K562 (cell line): ENCODE measurements at regions not wholly inside any gene's neighbourhood (a gene's known extent, or its start where the extent isn't known, plus 50 kb on each side); places are given as distances from the start of the nearest gene placed in this dataset.

ENCODE experiments used
- BRD4 ChIP-seq: fragments of 200-600 bp; sonication (generic); IDR thresholded peaks from 2 replicates; pipeline ENCODE4 v1.6.1; 2017; ENCODE audit warnings: inconsistent platforms
- ETV6 ChIP-seq, 3 experiments: fragments of 150-350 bp in 1 of 3; sonication (generic) in 1 of 3; formaldehyde crosslinking in 1 of 3; IDR thresholded peaks; 2 replicates each; pipeline versions ENCODE4 v1.6.1 to v1.8.0; 2014 to 2022; ENCODE audit warnings: borderline replicate concordance in 2 of 3, low read depth in 2 of 3, antibody characterized with exemption in 1 of 3, low read length in 1 of 3, mild to moderate bottlenecking in 1 of 3, missing genetic modification reagents in 1 of 3
- HDAC2 ChIP-seq: fragments of 450-650 bp; IDR thresholded peaks from 2 replicates; pipeline ENCODE4 v1.6.1; 2016; ENCODE audit warnings: mild to moderate bottlenecking
- JUND ChIP-seq, 2 experiments: IDR thresholded peaks; 2 replicates in 1 of 2; 3 replicates in 1 of 2; pipeline ENCODE4 v1.6.1; 2011; ENCODE audit warnings: borderline replicate concordance in 2 of 2, low read depth in 2 of 2, low read length in 2 of 2, improper control_type of control experiment in 1 of 2, missing biosample characterization in 1 of 2, missing genetic modification characterization in 1 of 2, missing genetic modification reagents in 1 of 2
- MYC ChIP-seq, 2 experiments: fragments of 250-450 bp in 1 of 2; sonication (Bioruptor Pico) in 1 of 2; IDR thresholded peaks; 2 replicates each; pipeline versions ENCODE4 v1.5.1 to v1.6.1; 2012 to 2021; ENCODE audit warnings: low read depth in 2 of 2, borderline replicate concordance in 1 of 2, improper control_type of control experiment in 1 of 2, low read length in 1 of 2, mild to moderate bottlenecking in 1 of 2, moderate library complexity in 1 of 2
- POLR2A ChIP-seq: fragments of 450-650 bp; conservative IDR thresholded peaks from 2 replicates; pipeline ENCODE4 v1.6.1; 2016
- RBM25 ChIP-seq: fragments of 200-400 bp; formaldehyde crosslinking; IDR thresholded peaks from 2 replicates; pipeline ENCODE4 v1.6.1; 2018; ENCODE audit warnings: low read length, low read depth, moderate library complexity; ENCODE audit not compliant: severe bottlenecking
- STAT5B ChIP-seq: fragments of 250-450 bp; sonication (Bioruptor Pico); IDR thresholded peaks from 2 replicates; pipeline ENCODE4 v1.8.0; 2021; ENCODE audit warnings: mild to moderate bottlenecking, inconsistent platforms
- TBL1XR1 ChIP-seq, 2 experiments: IDR thresholded peaks; 2 replicates each; pipeline ENCODE4 v1.6.1; 2012; ENCODE audit warnings: improper control_type of control experiment in 2 of 2, low read length in 2 of 2, mild to moderate bottlenecking in 1 of 2
- YY1 ChIP-seq, 3 experiments: IDR thresholded peaks; 2 replicates each; pipeline ENCODE4 v1.6.1; 2011; ENCODE audit warnings: low read length in 2 of 3, mild to moderate bottlenecking in 2 of 3, moderate library complexity in 2 of 3, borderline replicate concordance in 1 of 3, control low read depth in 1 of 3, low read depth in 1 of 3; ENCODE audit not compliant: insufficient read depth in 3 of 3, insufficient replicate concordance in 2 of 3, control insufficient read depth in 1 of 3, insufficient read length in 1 of 3; ENCODE audit errors: extremely low read depth in 1 of 3
- TF ChIP-seq, protein P1 (sequence below): sonication (generic); formaldehyde crosslinking; IDR thresholded peaks from 2 replicates; pipeline ENCODE4 v1.8.1; 2023; ENCODE audit warnings: mild to moderate bottlenecking, missing genetic modification reagents
- TF ChIP-seq, protein P2 (sequence below), 3 experiments: IDR thresholded peaks in 2 of 3; conservative IDR thresholded peaks in 1 of 3; 2 replicates each; pipeline ENCODE4 v1.5.1; 2011 to 2012; ENCODE audit warnings: low read length in 3 of 3, mild to moderate bottlenecking in 3 of 3, control low read depth in 2 of 3, improper control_type of control experiment in 1 of 3, inconsistent platforms in 1 of 3, low read depth in 1 of 3, mixed read lengths in 1 of 3, moderate library complexity in 1 of 3; ENCODE audit not compliant: insufficient read depth in 2 of 3

DNA sequence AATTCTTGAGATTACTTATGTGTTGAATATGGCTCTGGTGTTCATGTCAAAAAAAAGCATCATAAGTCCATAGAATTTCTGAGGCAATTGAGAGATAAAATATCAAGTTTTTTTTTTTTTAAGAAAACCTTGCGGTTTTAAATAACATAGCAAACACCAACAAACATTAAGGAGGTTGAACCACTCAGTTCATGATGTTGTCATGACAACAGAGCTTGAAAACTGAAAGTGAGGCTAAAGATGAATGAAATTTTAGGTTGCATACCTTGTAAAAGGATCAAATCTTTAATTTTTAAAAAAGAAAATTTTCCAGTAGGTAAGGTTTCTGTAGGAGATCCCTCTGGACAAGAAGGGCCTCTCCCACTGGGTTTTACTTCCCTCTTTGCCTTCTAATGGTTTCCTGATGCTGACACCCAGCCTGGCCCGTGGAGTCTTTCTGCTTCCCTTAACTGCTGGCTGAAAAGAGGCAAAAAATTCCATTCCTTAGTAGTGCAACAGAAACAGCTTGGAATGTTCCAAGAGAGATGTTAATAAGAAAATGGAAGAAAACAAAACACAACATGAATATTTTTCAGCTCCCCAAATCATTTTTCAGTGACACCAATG is 60.0 kb upstream of the FER start:
- TF ChIP-seq, protein P1, sequence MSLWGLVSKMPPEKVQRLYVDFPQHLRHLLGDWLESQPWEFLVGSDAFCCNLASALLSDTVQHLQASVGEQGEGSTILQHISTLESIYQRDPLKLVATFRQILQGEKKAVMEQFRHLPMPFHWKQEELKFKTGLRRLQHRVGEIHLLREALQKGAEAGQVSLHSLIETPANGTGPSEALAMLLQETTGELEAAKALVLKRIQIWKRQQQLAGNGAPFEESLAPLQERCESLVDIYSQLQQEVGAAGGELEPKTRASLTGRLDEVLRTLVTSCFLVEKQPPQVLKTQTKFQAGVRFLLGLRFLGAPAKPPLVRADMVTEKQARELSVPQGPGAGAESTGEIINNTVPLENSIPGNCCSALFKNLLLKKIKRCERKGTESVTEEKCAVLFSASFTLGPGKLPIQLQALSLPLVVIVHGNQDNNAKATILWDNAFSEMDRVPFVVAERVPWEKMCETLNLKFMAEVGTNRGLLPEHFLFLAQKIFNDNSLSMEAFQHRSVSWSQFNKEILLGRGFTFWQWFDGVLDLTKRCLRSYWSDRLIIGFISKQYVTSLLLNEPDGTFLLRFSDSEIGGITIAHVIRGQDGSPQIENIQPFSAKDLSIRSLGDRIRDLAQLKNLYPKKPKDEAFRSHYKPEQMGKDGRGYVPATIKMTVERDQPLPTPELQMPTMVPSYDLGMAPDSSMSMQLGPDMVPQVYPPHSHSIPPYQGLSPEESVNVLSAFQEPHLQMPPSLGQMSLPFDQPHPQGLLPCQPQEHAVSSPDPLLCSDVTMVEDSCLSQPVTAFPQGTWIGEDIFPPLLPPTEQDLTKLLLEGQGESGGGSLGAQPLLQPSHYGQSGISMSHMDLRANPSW (CRISPR knock-in tag) = no peak
- TF ChIP-seq YY1 (IDR thresholded peaks at IDR 0.05; ENCODE audit: borderline replicate concordance in 1 of 3, control insufficient read depth in 1 of 3, extremely low read depth in 1 of 3, insufficient read depth in 3 of 3, insufficient read length in 1 of 3, insufficient replicate concordance in 2 of 3, low read depth in 1 of 3, low read length in 2 of 3) (no peak), POLR2A (no peak), HDAC2 (no peak), ETV6 (IDR thresholded peaks at IDR 0.05; ENCODE audit: borderline replicate concordance in 1 of 2, low read depth in 2 of 2, low read length in 1 of 2) (no peak), ETV6 (CRISPR knock-in tag; IDR thresholded peaks at IDR 0.05; ENCODE audit: borderline replicate concordance) (no peak), BRD4 (no peak), STAT5B (CRISPR knock-in tag) (no peak), MYC (IDR thresholded peaks at IDR 0.05; ENCODE audit: low read depth, low read length) (no peak), MYC (CRISPR knock-in tag; IDR thresholded peaks at IDR 0.05; ENCODE audit: borderline replicate concordance, low read depth) (no peak), RBM25 (no peak), JUND (IDR thresholded peaks at IDR 0.05; ENCODE audit: borderline replicate concordance, low read depth, low read length) (no peak), JUND (tag; IDR thresholded peaks at IDR 0.05; ENCODE audit: borderline replicate concordance, low read depth, low read length) (no peak), TBL1XR1 (IDR thresholded peaks at IDR 0.05; ENCODE audit: low read length in 2 of 2) (no peak)
- TF ChIP-seq, protein P2, sequence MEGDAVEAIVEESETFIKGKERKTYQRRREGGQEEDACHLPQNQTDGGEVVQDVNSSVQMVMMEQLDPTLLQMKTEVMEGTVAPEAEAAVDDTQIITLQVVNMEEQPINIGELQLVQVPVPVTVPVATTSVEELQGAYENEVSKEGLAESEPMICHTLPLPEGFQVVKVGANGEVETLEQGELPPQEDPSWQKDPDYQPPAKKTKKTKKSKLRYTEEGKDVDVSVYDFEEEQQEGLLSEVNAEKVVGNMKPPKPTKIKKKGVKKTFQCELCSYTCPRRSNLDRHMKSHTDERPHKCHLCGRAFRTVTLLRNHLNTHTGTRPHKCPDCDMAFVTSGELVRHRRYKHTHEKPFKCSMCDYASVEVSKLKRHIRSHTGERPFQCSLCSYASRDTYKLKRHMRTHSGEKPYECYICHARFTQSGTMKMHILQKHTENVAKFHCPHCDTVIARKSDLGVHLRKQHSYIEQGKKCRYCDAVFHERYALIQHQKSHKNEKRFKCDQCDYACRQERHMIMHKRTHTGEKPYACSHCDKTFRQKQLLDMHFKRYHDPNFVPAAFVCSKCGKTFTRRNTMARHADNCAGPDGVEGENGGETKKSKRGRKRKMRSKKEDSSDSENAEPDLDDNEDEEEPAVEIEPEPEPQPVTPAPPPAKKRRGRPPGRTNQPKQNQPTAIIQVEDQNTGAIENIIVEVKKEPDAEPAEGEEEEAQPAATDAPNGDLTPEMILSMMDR (IDR thresholded peaks at IDR 0.05 in 2 of 3, conservative IDR thresholded peaks at IDR 0.05 in 1 of 3; ENCODE audit: insufficient read depth in 2 of 3, low read depth in 1 of 3, low read length in 3 of 3) = no peak
